D721Med (cell line): ENCODE measurements at regions not wholly inside any gene's neighbourhood (a gene's known extent, or its start where the extent isn't known, plus 50 kb on each side); places are given as distances from the start of the nearest gene placed in this dataset.

ENCODE experiments used
- DNase-seq: peaks from one replicate; pipeline ENCODE4 v3.0.0; 2011; ENCODE audit warnings: low spot score; ENCODE audit not compliant: insufficient read length
- FAIRE-seq: peaks from 2 replicates; lab custom pipeline; 2011; peaks lifted over from hg19 to GRCh38; lab: Jason Lieb, UNC
- TF ChIP-seq, protein P1 (sequence below): IDR thresholded peaks from 2 replicates; pipeline ENCODE4 v1.5.1; 2012; ENCODE audit warnings: mild to moderate bottlenecking, control low read depth; ENCODE audit not compliant: insufficient read depth; ENCODE audit errors: missing control alignments

GRCh38 chr3:30547716-30548115 is 58.7 kb upstream of the TGFBR2 start:
- FAIRE-seq (no peak), DNase-seq (no peak)
- TF ChIP-seq, protein P1, sequence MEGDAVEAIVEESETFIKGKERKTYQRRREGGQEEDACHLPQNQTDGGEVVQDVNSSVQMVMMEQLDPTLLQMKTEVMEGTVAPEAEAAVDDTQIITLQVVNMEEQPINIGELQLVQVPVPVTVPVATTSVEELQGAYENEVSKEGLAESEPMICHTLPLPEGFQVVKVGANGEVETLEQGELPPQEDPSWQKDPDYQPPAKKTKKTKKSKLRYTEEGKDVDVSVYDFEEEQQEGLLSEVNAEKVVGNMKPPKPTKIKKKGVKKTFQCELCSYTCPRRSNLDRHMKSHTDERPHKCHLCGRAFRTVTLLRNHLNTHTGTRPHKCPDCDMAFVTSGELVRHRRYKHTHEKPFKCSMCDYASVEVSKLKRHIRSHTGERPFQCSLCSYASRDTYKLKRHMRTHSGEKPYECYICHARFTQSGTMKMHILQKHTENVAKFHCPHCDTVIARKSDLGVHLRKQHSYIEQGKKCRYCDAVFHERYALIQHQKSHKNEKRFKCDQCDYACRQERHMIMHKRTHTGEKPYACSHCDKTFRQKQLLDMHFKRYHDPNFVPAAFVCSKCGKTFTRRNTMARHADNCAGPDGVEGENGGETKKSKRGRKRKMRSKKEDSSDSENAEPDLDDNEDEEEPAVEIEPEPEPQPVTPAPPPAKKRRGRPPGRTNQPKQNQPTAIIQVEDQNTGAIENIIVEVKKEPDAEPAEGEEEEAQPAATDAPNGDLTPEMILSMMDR, result no peak

GRCh38 chr3:30548600-30548999 is 57.8 kb upstream of the TGFBR2 start:
- FAIRE-seq (no peak), DNase-seq (no peak)
- TF ChIP-seq, protein P1, result no peak

- DNase-seq (no peak), FAIRE-seq (no peak)
- TF ChIP-seq, protein P1, result no peak
These were observed 56.8 kb upstream of the TGFBR2 start for GRCh38 chr3:30549600-30549999.

GRCh38 chr3:30550246-30550645 is 56.2 kb upstream of the TGFBR2 start:
- FAIRE-seq (no peak), DNase-seq (no peak)
- TF ChIP-seq, protein P1, result no peak

GRCh38 chr3:30551266-30551665 is 55.1 kb upstream of the TGFBR2 start:
- TF ChIP-seq, protein P1, result no peak
- FAIRE-seq (no peak), DNase-seq (no peak)

DNA sequence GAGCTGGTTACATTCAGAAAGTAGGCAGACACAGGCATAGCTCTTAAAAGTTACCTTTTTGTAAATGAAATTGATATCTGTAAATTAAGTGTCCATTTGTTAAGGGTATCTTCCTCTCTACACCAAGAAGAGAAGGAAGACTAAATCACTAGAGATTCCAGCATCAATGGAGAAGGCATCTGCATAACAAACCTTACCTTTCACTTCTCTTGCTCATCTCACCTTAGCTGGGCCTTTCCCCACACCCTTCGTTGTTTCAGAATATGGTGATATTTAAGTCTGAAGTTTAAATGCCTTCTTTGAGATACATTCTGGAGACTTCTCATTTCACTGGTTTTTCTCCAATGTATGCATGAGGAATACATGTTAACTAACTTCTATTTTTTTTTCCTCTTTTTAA is 54.5 kb upstream of the TGFBR2 start:
- TF ChIP-seq, protein P1, result no peak
- DNase-seq (no peak), FAIRE-seq (no peak)

GRCh38 chr3:30553641-30554316 is 52.6 kb upstream of the TGFBR2 start:
- FAIRE-seq, result no peak
- no peak for DNase-seq
- TF ChIP-seq, protein P1, result no peak
